ENCODE measurements at regions not wholly inside any gene's neighbourhood (a gene's known extent, or its start where the extent isn't known, plus 50 kb on each side); places are given as distances from the start of the nearest gene placed in this dataset.

GRCh38 chr2:224221455-224221913, 180.4 kb downstream of the FAM124B start:
- Histone ChIP-seq H3K4me1 (no peaks in the 10 kb centered on the region), H3K9me3 (no peaks in the 10 kb centered on the region), H3K36me3 (no peaks in the 10 kb centered on the region), H3K27me3 (no peaks in the 10 kb centered on the region), H3K4me3 (no peak overlapping the region), H3K27ac (no peak overlapping the region)
- no peak for DNase-seq
- intact Hi-C loops (cut with DNase I; ENCODE audit: low total_unique reads), result no loop called here
- 80 to 90% methylated on average over 2 to 5 of the region's 5 CpGs for WGBS, 2 donors (ENCODE audit: low coverage in 1 of 2)
- no peak for TF ChIP-seq EP300 (IDR thresholded peaks at IDR 0.05; ENCODE audit: low read depth)
- in situ Hi-C loops (cut with MboI; ENCODE audit: low pct_ligation_motif_present in 1 of 4, low pct_unique_long_range_greater_than_20kb in 1 of 4, low sequenced_read_pairs in 3 of 4), result no loop called here

DNA sequence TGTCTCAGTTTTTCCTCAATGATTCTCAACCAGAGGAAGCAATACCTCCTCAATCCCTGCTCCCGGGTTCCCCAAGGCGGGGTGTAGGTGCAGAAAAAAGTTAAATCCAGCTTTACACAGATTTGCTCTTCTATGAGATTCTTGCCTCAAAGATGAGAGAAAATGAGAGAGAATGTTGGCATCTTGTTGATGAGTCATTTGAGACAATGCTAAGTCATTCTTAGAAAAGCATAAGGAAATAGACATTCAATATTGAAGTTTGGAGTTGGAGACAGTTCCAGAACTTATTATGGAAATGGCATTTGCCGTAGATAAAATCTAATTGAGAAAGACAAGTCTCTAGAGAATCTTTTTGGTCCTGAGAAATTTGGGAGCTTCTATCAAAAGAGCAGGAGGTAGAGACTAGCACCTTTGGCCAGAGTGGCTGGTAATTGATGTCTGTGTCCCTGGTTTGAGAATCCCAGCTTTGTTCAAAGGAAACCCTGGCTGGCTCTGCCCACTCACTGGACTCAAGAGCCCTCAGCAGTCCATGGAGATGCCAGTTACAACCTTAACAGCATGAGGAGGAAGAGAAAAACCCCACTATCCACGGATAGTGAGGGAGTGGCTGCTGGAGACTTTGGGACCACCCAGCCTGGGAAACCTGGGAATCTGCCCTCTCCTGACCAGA, 181.2 kb downstream of the FAM124B start:
- Histone ChIP-seq H3K27me3 (no peaks in the 10 kb centered on the region), H3K4me3 (no peak overlapping the region), H3K36me3 (no peaks in the 10 kb centered on the region), H3K27ac (no peak overlapping the region), H3K4me1 (no peaks in the 10 kb centered on the region), H3K9me3 (no peaks in the 10 kb centered on the region)
- intact Hi-C loops (cut with DNase I; ENCODE audit: low total_unique reads), result no loop called here
- TF ChIP-seq POLR2A (IDR thresholded peaks at IDR 0.05) (no peak), POLR2AphosphoS5 (IDR thresholded peaks at IDR 0.05) (no peak), EP300 (IDR thresholded peaks at IDR 0.05; ENCODE audit: low read depth) (no peak)
- TF ChIP-seq, protein P1, sequence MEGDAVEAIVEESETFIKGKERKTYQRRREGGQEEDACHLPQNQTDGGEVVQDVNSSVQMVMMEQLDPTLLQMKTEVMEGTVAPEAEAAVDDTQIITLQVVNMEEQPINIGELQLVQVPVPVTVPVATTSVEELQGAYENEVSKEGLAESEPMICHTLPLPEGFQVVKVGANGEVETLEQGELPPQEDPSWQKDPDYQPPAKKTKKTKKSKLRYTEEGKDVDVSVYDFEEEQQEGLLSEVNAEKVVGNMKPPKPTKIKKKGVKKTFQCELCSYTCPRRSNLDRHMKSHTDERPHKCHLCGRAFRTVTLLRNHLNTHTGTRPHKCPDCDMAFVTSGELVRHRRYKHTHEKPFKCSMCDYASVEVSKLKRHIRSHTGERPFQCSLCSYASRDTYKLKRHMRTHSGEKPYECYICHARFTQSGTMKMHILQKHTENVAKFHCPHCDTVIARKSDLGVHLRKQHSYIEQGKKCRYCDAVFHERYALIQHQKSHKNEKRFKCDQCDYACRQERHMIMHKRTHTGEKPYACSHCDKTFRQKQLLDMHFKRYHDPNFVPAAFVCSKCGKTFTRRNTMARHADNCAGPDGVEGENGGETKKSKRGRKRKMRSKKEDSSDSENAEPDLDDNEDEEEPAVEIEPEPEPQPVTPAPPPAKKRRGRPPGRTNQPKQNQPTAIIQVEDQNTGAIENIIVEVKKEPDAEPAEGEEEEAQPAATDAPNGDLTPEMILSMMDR (IDR thresholded peaks at IDR 0.05), result no peak
- in situ Hi-C loops (cut with MboI; ENCODE audit: low pct_ligation_motif_present in 1 of 4, low pct_unique_long_range_greater_than_20kb in 1 of 4, low sequenced_read_pairs in 3 of 4), result no loop called here
- WGBS, 2 donors (ENCODE audit: low coverage in 1 of 2), result 48 to 67% methylated on average over 3 to 4 of the region's 4 CpGs
- DNase-seq, result no peak

- intact Hi-C loops (cut with DNase I; ENCODE audit: low total_unique reads), result no loop called here
- H3K36me3 ChIP-seq, result no peaks in the 10 kb centered on the region
Observed at GRCh38 chr2:224219781-224220180, 180.7 kb upstream of the SERPINE2 start.

DNA sequence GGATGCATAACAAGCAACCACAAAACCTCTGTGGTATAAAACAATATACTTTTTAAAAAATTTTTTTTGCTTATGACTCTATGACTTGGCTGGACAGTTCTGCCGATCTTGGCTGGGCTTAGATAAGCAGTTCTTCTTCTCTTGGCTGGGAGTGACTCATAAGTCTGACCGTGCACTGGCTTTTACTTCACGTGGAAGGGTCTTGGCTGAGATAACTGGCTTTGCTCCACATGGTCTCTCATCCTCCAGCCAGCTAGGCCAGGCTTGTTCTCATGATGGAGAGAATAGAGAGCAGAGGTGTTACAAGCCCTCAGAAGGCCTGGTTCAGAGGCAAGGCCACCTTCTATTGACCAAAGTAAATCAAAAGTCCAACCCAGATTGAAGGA, 178.9 kb upstream of the SERPINE2 start:
- in situ Hi-C loops (cut with MboI; ENCODE audit: low pct_ligation_motif_present in 1 of 4, low pct_unique_long_range_greater_than_20kb in 1 of 4, low sequenced_read_pairs in 3 of 4), result no loop called here

More at GRCh38 chr2:224219781-224220180, 180.7 kb upstream of the SERPINE2 start:
- Histone ChIP-seq H3K4me1 (no peaks in the 10 kb centered on the region), H3K27me3 (no peaks in the 10 kb centered on the region), H3K4me3 (no peak overlapping the region), H3K27ac (no peak overlapping the region), H3K9me3 (no peaks in the 10 kb centered on the region)
- in situ Hi-C loops (cut with MboI; ENCODE audit: low pct_ligation_motif_present in 1 of 4, low pct_unique_long_range_greater_than_20kb in 1 of 4, low sequenced_read_pairs in 3 of 4), result no loop called here
- TF ChIP-seq, protein P1 (IDR thresholded peaks at IDR 0.05), result no peak
- no peak for TF ChIP-seq POLR2A (IDR thresholded peaks at IDR 0.05)
- WGBS, 2 donors (ENCODE audit: low coverage in 1 of 2), result 84% methylated on average over 5 of the region's 5 CpGs
- no peak for DNase-seq

More for the DNA sequence above, 178.9 kb upstream of the SERPINE2 start:
- intact Hi-C loops (cut with DNase I; ENCODE audit: low total_unique reads), result no loop called here
- Histone ChIP-seq H3K36me3 (no peaks in the 10 kb centered on the region), H3K27ac (no peak overlapping the region), H3K27me3 (no peaks in the 10 kb centered on the region), H3K9me3 (no peaks in the 10 kb centered on the region), H3K4me1 (no peaks in the 10 kb centered on the region), H3K4me3 (no peak overlapping the region)
- DNase-seq, result no peak
- 32 to 50% methylated on average over 3 of the region's 3 CpGs for WGBS, 2 donors (ENCODE audit: low coverage in 1 of 2)
- TF ChIP-seq POLR2A (IDR thresholded peaks at IDR 0.05) (no peak), POLR2AphosphoS5 (IDR thresholded peaks at IDR 0.05) (no peak), EP300 (IDR thresholded peaks at IDR 0.05; ENCODE audit: low read depth) (no peak)
- TF ChIP-seq, protein P1 (IDR thresholded peaks at IDR 0.05), result no peak

All from transverse colon (tissue), 4 donors.